ENCODE measurements at regions not wholly inside any gene's neighbourhood (a gene's known extent, or its start where the extent isn't known, plus 50 kb on each side); places are given as distances from the start of the nearest gene placed in this dataset.
"Not testable (repeated sequence)": the region's sequence is repeated elsewhere in the genome, so short reads cannot be mapped to it uniquely, and the experiment has no call there.

DNA sequence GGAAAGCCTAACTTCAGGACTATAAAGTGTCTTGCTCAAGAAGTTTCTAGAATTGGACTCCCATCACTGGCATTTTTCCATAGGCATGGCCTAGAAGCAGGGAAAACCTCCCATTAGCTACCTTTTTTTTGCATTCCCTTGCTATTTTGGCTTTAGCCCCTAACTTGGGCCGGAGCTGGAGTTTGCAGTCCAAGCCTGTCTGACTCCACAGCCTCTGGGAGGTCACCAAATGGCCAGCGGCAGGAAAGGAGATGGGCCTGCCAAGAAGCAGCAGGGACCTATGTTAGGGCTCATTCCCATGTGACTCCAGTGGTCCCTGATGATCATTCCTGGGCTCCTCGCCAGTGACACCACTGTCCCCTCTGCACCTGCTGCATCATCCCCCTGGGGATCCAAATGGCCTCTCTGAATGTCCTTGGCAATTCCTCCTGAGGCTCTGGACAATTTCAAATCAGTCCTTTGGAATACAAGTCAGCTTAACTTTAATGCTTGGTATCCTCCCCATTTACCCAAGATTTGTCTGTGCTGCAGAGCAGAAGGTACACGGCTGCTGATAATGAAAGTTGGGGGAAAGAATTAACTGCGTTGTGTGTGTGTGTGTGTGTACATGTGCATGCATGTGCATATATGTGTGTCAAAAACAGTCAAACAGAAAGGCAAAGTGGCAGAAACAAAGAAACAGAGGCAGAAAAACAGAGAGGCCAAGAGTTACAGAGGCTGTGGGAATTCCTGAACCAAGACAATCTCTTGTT lies 69.8 kb upstream of the SERP2 start:
- no peak for DNase-seq (ENCODE audit: low read depth in 2 of 2)

DNA sequence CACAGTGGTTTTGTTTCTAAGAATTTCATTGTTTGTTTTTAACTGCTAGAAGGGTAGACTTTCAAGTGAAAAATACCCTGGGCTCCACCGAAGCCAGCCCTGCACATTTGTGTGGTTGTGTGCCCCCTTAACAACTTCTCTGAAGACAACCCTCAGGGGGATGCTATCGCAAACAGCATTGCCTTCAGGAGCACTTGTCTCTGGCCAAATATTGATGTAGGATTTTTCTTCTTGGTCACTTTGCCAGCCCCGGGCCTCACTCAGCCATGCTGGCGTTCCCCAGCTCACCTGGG lies 69.2 kb upstream of the SERP2 start:
- no peak for DNase-seq (ENCODE audit: low read depth in 2 of 2)

DNA sequence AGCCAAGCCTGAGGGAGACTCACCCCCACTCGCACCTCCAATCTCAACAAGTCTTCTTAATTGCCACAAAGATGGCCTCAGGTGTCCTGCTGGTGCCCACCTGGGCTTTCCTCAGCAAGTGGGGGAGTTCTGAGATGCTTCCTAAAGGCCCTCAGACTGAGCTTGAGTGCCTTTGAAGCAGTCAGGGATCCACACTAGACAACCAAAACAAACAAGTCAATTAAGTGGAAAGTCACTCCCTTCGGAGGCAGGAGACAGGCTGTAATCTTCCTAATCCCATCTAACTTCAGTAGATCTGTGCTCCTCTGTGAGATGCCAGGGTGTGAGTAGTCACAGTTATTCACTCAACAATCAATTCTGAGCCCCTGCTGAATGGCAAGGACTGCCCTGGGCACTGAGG lies 68.3 kb upstream of the SERP2 start:
- no peak for DNase-seq (ENCODE audit: low read depth in 2 of 2)

DNA sequence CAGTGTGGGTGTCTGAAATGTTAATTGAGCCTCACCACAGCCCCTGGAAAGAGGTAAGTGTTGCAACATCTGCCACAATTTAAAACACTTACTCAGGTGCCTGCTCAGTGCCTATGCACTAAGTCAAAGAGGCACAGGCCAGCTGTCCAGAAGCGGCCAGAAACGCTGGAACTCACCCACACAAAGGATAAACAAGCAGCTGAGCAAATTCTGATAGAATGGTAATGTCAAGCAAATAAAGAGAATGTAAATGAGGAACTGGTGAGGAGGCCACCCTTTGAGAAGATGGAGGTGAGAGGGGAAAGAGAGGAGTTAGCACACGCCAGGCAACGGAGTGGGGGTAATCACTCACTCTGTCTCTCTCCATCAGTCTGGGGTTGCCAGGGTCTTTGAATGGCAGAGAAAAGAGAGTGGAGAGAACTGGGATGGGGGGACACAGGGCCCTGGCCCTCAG lies 67.7 kb upstream of the SERP2 start:
- no peak for DNase-seq (ENCODE audit: low read depth in 2 of 2)

DNA sequence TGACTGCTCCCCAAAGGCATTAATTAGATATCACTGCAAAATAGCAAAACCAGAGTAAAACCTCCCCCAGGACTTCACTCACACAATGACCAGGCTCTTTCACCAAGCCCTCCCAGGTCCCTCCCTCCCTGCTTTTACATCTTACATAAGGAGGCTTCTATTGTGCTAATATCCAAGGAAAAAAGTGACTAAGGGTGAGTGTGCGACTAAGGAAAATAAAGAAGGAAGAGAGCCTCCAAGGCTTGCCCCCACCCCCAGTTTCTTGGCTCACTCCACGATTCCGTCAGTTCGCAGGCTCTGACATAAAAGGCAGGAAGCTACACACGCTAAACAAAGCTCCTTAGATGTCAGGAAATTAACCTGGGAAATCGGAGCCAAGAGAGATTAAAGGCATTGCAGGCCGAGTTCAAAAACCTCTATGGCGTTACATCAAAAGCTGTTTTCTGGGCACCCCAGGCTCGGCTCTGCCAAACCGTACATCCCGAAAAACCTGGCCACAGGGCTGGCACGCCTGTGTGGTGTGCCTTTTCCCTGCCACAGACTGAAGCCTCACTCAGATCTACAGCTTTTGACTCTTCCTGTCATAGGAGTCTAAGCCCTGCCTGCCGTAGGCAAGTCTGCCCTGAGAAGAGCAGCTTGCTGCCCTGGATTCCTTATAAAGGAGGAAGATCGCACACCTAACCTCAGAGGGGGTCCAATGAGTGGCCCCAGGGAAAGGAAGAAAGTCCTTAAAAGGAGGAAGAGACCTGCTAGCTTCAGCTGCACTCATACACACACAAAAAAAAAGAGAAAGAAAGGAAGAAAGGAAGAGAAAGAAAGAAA lies 67.0 kb upstream of the SERP2 start:
- DNase-seq (ENCODE audit: low read depth in 2 of 2) = no peak

DNA sequence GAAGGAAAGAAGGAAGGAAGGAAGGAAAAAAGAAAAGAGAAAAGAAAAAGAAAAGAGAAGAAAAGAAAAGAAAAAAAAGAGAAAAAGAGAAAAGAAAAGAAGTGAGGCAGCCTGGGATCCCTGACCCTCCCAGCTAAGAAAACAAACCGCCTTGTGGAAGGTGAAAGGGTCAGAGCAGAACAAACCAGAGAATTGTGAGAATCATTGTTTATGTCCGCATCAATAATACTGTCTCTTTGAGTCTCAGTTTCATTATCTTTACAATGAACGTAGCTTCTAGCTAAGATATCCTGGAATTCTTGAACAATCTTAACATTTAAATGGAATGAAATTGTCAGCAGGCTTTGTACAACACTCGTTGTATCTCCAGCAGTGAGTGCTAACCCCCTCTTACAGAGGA lies 66.4 kb upstream of the SERP2 start:
- no peak for DNase-seq (ENCODE audit: low read depth in 2 of 2)

DNA sequence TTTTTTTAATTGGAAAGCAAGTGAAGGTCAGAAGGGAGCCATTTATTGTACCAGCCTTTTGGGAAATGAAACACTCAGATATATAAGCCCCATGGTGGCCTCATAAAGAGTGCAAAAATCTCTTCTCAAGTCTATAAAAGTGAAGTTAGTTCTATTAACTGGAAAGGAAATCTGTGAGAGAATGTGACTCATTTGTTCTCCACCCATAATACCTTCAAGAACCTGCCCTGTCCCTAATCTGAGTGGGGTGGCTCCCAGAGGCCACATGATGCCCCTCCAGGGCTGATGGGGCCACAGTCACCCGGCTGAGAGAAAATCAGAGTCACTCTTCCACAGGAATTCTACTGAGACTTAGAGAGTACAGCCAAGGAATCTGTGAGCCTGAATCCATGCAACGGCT lies 65.8 kb upstream of the SERP2 start:
- no peak for DNase-seq (ENCODE audit: low read depth in 2 of 2)

DNA sequence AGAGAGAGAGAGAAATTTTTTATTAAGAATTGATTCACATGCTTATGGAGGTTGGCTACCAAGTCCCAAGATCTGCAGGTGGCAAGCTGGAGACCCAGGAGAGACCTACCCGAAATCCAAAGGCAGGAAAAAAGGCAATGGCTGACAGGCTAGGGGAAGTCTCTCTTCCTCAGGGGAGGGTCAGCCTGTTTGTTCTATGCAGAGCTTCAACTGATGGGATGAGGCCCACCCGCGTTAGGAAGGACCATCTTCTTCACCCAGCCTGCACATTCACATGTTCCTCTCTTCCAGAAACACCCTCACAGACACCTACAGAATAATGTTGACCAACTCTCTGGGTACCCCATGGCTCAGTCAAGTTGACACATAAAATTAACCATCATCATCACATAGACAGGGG lies 65.3 kb upstream of the SERP2 start:
- no peak for DNase-seq (ENCODE audit: low read depth in 2 of 2)

DNA sequence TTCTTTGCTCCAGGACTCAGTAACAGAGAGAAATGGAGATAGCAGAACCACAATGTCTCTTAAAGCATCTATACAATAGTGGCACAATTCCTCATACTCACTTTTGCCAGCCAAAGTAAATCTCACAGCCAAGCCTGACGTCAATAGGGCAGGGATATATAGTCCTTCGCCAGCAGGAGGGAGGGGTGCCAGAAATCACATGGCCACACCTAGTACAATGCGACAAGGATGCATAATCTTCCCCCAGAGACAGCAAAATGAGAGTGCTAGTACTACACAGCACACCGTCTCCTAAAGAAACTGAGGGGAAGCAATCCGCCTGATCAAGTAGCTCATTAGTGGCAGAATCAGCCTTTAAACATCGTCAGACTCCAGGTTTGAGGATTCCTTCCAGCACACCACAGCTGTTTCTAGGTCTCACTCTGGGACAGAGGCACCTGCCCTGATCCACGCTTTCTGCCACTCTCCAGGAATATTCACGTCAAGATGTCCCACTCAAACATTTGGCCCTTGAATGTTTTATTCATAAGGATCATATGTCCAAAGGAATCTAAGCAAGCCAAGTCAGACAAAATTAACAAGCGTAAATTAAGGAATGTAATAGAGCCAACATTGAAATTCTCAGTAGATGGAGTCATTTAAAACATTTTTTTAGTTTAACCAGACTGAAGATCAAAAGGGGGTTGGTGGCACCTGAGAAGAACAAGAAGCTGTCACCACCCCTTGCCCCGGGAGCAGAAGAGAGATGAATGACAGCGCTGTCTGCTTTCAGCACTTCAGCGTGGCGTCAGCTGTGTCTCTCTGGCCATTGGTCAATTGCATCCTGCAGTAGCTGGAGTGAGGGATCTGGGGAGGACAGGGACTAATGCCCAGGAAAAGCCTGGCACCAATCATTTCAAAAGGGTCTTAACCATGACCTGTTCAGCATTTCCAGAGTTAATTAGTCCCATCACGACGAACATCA lies 63.5 kb upstream of the SERP2 start:
- DNase-seq (ENCODE audit: low read depth in 2 of 2) = no peak

DNA sequence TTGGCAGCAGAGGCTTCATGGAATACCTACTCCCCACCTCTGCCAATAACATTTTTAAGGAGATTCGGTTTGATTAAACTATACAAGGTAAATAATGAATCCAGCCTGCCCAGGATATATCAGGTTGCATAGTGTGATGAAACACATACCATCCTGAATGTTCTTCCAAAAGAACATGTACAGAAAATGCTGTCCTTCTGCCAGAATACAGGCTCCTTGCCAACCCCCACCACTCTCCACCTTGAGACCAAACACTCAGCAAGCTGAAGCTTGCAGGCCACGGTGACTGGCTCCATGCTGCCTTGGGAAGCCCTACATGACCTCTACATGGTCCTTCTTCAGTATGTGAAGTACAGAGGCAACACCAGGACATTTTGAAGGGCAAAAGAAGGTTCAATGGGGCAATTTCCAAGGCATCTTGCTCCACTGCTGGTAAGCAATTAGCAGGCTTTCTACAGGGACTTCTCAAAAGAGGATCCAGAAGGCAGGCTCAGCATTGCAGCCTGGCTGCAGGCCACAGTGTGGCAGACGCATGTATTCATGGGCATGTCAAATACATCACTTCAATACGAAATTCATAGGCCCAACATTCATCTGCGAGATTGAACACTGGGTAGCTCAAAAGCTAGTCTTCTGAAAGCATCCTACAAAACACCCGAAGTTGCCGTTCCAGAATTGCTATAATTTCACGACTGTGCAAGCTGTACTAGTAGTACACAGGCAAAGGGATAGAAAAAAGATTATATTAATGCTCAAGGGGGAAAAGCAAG lies 62.4 kb upstream of the SERP2 start:
- DNase-seq (ENCODE audit: low read depth in 2 of 2) = no peak

DNA sequence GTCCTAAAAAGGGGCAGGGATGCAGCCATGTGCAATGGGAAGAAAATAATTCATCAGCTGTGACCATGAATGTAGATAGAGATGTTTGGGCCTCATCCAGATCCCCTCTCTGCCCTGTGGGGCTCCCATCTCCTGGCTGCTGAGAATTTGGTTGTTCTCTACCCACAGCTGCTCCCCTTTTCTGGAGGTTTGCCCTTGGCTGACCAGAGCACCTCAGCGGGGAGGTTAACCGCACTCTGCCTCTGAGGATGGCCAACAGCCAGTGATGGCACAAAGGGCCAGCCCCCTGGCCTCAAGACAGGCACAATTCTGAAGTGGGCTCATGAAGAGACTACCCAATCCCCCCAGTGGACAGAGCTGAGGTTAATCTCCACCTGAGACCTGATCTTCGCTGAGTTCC lies 61.5 kb upstream of the SERP2 start:
- DNase-seq (ENCODE audit: low read depth in 2 of 2) = no peak

DNA sequence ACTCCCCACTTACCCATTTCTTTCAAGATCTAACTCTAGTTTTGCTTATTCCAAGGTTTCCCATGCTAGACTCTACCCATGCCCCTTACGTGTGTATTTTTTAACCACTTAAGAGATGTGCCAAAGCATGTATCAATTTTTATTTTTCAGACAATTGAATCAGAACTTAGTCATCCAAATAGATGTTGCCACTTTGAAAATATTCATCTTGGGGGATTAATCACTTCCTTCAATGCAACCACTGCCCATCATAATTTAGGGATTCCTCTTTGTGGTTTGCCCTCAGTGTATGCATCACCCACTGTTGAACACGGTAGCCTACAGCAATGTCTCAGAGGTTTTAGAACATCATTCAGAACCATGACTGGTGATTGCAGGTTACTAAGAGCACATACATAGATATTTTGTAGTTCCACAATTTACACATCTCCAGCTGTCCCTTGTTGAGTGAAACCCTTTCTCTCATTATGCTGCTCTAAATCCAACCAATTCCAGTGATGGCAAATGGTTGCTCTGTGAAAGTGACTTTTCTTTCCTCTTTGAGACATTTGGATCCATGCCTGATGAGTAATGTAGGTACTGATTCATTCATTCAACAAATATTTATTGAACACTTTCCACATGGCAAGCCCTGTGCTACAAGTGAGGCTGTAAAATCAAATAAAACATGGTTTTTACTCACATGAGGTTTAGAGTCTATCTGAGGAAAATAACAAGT lies 60.6 kb upstream of the SERP2 start:
- no peak for DNase-seq (ENCODE audit: low read depth in 2 of 2)

DNA sequence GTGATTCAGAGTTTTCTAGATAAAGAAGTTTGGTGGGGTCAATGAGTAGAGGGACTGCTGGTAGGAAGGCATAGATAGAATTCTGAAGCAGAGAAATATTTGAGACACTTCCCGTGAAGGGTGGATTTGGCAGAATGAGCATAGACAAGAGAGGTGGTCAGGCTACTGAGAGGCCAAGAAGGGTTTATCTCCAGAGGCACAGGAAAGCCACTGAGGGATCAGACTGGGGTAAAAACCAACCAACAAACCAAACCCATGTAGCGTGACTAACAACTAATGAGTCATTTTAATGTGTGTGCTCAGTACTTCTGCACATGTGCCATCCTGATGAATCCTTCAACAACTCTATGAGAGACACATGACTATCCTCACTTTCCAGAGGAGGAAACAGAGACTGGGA lies 60.0 kb upstream of the SERP2 start:
- no peak for DNase-seq (ENCODE audit: low read depth in 2 of 2)

DNA sequence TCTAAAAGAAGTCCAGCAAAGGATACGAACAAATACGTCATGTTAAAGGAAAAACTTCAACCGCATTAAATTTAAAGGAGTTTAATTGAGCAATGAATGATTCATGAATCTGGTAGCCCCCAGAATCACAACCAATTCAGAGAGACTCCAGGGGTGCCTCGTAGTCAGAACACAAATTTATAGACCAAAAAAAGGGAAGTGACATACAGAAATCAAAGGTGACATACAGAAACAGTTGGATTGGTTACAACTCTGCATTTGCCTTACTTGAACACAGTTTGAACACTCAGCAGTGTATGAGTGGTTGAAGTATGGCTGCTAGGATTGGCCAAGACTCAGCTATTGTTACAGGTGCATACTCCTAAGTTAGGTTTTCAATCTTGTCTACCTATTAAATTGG lies 59.5 kb upstream of the SERP2 start:
- not testable (repeated sequence) for DNase-seq (ENCODE audit: low read depth in 2 of 2)

DNA sequence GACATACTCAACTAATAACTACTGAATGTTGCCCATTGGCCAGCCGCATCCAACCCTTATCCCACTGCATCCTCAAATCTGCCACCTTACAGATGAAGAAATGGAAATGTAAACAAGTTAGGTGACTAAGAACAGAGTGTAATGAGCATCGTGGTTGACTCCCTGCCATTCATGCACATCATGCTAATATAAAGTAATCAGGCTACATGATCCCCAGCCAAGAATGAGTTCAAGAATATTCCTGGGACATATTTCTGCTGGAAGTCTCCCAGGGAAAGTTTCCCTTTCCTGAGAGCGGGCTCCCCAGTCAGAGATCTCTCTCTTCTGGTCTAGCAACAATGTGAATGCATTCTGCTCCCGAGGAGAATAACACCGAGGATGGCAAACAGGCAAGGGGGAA lies 55.9 kb upstream of the SERP2 start:
- no peak for DNase-seq (ENCODE audit: low read depth in 2 of 2)

DNA sequence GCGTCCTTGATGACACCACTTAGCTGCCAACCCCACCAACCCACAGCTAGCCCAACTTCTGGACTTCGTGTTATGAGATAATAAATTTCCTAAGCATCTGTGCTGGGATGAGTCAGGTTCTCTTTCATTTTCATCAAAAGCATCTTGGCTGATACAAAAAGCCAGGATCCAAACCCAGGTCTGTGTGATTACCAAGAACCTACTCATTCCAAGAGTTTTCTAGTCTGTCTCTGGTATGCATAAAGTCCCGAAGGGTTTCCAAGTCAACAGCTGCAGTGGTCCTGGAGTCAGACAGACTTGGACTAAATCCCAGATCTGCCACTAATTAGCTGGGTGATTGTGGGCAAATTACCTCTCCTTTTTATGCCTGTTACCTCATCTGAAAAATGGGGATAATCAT lies 55.5 kb upstream of the SERP2 start:
- DNase-seq (ENCODE audit: low read depth in 2 of 2) = no peak

DNA sequence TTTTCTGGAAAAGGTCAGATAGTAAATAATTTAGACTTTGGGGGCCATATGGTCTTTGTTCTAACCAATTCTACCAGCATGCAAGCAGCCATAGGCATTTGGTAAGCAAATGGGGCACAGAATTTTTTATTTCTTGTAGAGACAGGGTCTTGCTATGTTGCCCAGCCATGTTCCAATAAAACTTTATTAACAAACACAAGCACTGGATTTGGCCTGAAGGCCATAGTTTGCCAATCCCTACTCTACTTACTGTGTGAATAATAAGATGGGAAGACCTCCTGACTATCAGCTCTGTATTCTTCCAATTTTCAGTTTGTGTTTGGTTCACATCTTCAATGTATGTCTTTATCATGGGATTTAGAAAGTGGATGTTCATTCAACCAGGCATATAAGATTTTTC lies 53.0 kb upstream of the SERP2 start:
- no peak for DNase-seq (ENCODE audit: low read depth in 2 of 2)

DNA sequence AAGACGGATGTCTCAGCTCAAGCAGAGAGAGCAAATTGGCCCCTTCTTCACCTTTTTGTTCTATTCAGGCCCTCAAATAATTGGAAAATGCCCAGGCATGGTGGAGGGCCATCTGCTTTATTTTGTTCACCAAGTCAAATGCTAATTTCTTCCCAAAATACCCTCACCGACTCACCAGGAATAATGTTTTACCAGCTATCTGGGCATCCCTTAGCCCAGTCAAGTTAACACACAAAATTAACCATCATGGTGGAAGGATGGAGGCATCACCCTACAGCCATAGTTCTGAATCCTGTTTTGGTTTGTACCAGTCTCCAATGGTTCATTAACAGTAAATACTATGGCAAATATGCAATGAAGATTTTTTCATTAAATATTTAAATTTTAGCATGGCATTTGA lies 51.7 kb upstream of the SERP2 start:
- no peak for DNase-seq (ENCODE audit: low read depth in 2 of 2)

DNA sequence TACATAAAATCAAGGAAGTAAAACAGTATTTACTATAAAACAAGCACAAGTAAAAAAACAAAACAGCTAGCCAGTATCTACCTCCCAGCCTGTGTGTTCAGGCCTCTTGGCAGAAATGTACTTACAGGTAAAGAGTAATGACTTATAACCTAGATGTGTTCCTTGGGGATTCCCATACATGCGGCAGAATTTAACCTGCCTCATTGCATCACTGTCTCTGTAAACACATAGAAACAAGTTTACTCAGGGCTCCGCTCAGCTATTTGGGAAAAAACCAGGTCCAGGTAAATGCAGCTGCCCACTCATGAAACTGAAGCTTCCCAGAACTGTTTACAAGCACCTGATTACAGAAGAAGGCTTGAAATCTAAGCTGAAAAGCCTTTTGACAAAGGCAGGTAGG lies 50.7 kb upstream of the SERP2 start:
- DNase-seq (ENCODE audit: low read depth in 2 of 2) = no peak

DNA sequence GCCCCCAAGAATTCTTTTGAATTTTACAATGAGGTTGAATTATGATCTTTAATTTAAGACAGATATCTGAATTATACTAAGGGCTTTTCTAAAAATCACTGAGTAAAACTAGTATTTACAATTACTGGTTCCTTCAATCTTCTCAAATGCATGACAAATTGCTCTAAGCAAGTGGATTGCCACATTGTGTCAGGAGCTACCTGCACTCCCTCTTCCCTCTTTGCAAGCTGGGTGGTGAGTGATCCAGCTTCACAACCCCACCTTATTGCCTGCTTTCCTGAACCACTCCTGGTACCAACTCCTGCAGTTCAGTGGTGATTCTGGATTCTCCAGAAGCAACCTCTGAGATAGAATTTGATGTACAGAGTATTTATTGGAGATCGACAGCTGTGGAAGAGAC lies 49.9 kb upstream of the SERP2 start:
- DNase-seq (ENCODE audit: low read depth in 2 of 2) = no peak
